ENCODE measurements at regions not wholly inside any gene's neighbourhood (a gene's known extent, or its start where the extent isn't known, plus 50 kb on each side); places are given as distances from the start of the nearest gene placed in this dataset.

DNA sequence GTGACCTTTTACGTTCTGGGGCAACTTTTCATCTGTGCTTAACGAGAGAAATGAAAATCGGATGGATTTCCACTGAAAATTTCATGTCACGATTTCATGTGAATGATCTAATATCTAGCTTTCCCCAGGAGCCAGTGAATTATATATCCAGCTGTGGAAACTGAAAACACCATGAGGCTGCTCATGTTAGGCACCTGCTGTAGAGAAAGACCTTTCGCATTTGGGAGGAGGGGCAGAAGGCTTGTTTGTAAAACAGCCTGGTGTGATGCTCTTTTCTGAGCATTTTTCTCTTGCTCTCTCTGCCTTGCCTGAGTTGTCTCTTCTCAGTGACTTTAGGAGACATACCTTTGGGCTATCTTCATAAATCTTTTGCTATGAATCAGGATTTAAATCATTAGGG, 84.6 kb upstream of the CYP1B1 start:
- BruUV-seq (replicated peaks) = no TSS peak
- ChIA-PET CTCF (ENCODE audit: low intra/inter-chr PET ratio) (no interaction called here), POLR2A (no interaction called here)
- no peaks in the 10 kb centered on the region for H4K20me1 ChIP-seq (replicated peaks; ENCODE audit: control insufficient read depth, insufficient read depth, low read length)
- H3K79me2 ChIP-seq (ENCODE audit: control insufficient read depth, insufficient read depth, low read length) = no peaks in the 10 kb centered on the region
- in situ Hi-C loops (cut with MboI) (no loop called here), intact Hi-C loops (cut with micrococcal nuclease) (no loop called here)
- no peak overlapping the region for H3K27ac ChIP-seq (ENCODE audit: extremely low read depth, low read depth, low read length)
- peaks cover 17 to 54% of the 10 kb centered on the region in 2 experiments; a peak in 3 of 5 replicates for H3K27me3 ChIP-seq (ENCODE audit: control insufficient read depth in 2 of 2, insufficient read depth in 2 of 2, low read length in 2 of 2)
- H3K4me1 ChIP-seq (replicated peaks in 1 of 2; ENCODE audit: control insufficient read depth in 2 of 2, insufficient read depth in 2 of 2, low read length in 2 of 2) = no peaks in the 10 kb centered on the region
- H3K9me3 ChIP-seq (replicated peaks; ENCODE audit: control insufficient read depth, insufficient read depth, low read depth, low read length) = no peaks in the 10 kb centered on the region
- no peak for FAIRE-seq
- TF ChIP-seq RNF2 (IDR thresholded peaks at IDR 0.05) (no peak), MLLT1 (IDR thresholded peaks at IDR 0.05) (no peak), HDAC6 (IDR thresholded peaks at IDR 0.05; ENCODE audit: low read depth, low read length) (no peak)
- H3K4me3 ChIP-seq = no peak overlapping the region
- 0% methylated on average over 5 of the region's 5 CpGs for WGBS (ENCODE audit: insufficient coverage, low coverage, missing lambda C conversion rate)
- no peak overlapping the region for H3K4me2 ChIP-seq (ENCODE audit: insufficient read depth, low read length)
- ATAC-seq = no peak
- H3K9me1 ChIP-seq (ENCODE audit: control insufficient read depth, insufficient read depth, low read length) = no peaks in the 10 kb centered on the region
- H3K36me3 ChIP-seq (ENCODE audit: control insufficient read depth, insufficient read depth, low read length) = no peaks in the 10 kb centered on the region
- no peak overlapping the region for H3K9ac ChIP-seq (ENCODE audit: insufficient read depth in 1 of 2, low read depth in 2 of 2, low read length in 2 of 2)
- H2AFZ ChIP-seq (ENCODE audit: low read depth, low read length) = no peak overlapping the region
- DNase-seq (ENCODE audit: extremely low read depth in 1 of 4, low spot score in 3 of 4) = no peak

DNA sequence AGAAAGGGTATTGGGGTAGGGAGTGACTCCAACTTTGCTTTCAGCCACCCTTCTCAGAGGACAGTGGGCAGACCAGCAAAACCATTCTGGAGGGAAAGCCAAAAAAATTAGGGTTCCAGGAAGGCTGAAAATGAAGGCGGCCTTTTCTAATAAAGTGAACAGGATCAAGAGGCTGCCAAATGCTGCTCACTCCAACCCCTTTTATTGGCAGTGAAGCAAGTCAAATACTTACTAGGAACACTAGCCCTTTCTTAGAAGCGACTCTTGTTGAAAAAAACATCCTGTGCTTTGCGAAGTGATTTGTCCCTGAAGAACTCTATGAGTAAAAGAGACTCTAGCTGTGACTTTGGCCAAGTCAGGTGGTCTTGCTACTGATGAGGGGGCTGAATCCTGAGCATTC, 83.6 kb upstream of the CYP1B1 start:
- Histone ChIP-seq H3K9me3 (replicated peaks; ENCODE audit: control insufficient read depth, insufficient read depth, low read depth, low read length) (no peaks in the 10 kb centered on the region), H3K4me3 (no peak overlapping the region), H3K79me2 (ENCODE audit: control insufficient read depth, insufficient read depth, low read length) (no peaks in the 10 kb centered on the region), H2AFZ (ENCODE audit: low read depth, low read length) (no peak overlapping the region), H3K36me3 (ENCODE audit: control insufficient read depth, insufficient read depth, low read length) (no peaks in the 10 kb centered on the region), H4K20me1 (replicated peaks; ENCODE audit: control insufficient read depth, insufficient read depth, low read length) (no peaks in the 10 kb centered on the region), H3K4me2 (ENCODE audit: insufficient read depth, low read length) (no peak overlapping the region), H3K27me3 (ENCODE audit: control insufficient read depth in 2 of 2, insufficient read depth in 2 of 2, low read length in 2 of 2) (peaks cover 16 to 49% of the 10 kb centered on the region in 2 experiments; a peak in 3 of 5 replicates), H3K9me1 (ENCODE audit: control insufficient read depth, insufficient read depth, low read length) (no peaks in the 10 kb centered on the region), H3K9ac (ENCODE audit: insufficient read depth in 1 of 2, low read depth in 2 of 2, low read length in 2 of 2) (no peak overlapping the region), H3K27ac (ENCODE audit: extremely low read depth, low read depth, low read length) (no peak overlapping the region), H3K4me1 (replicated peaks in 1 of 2; ENCODE audit: control insufficient read depth in 2 of 2, insufficient read depth in 2 of 2, low read length in 2 of 2) (no peaks in the 10 kb centered on the region)
- ChIA-PET CTCF (ENCODE audit: low intra/inter-chr PET ratio) (no interaction called here), POLR2A (no interaction called here)
- in situ Hi-C loops (cut with MboI) = no loop called here
- 0% methylated on average over 3 of the region's 3 CpGs for WGBS (ENCODE audit: insufficient coverage, low coverage, missing lambda C conversion rate)
- DNase-seq (ENCODE audit: extremely low read depth in 1 of 4, low spot score in 3 of 4) (no peak), FAIRE-seq (no peak), ATAC-seq (no peak)
- no TSS peak for BruUV-seq (replicated peaks)
- intact Hi-C loops (cut with micrococcal nuclease) = no loop called here
- TF ChIP-seq XRCC4 (IDR thresholded peaks at IDR 0.05; ENCODE audit: extremely low read depth, insufficient read depth, insufficient read length) (no peak), CBX5 (IDR thresholded peaks at IDR 0.05; ENCODE audit: borderline replicate concordance, low read depth) (no peak), LEF1 (IDR thresholded peaks at IDR 0.05) (no peak), E2F8 (IDR thresholded peaks at IDR 0.05; ENCODE audit: low read depth, partially characterized antibody) (no peak), ZNF79 (CRISPR knock-in tag; IDR thresholded peaks at IDR 0.05; ENCODE audit: low read depth) (no peak), PTRF (tag; IDR thresholded peaks at IDR 0.05) (no peak), ZNF717 (CRISPR knock-in tag; IDR thresholded peaks at IDR 0.05) (no peak), RBM25 (IDR thresholded peaks at IDR 0.05; ENCODE audit: low read depth, low read length, severe bottlenecking) (no peak), NR2C1 (IDR thresholded peaks at IDR 0.05) (no peak), NR2C1 (tag; IDR thresholded peaks at IDR 0.05) (no peak), JUNB (CRISPR knock-in tag; conservative IDR thresholded peaks at IDR 0.05) (no peak), GTF2A2 (tag; IDR thresholded peaks at IDR 0.05) (no peak), RCOR1 (IDR thresholded peaks at IDR 0.05; ENCODE audit: borderline replicate concordance in 1 of 2, low read depth in 2 of 2, low read length in 2 of 2) (no peak)

Measured in K562 (cell line).